WERI-Rb-1 (cell line): ENCODE measurements at regions not wholly inside any gene's neighbourhood (a gene's known extent, or its start where the extent isn't known, plus 50 kb on each side); places are given as distances from the start of the nearest gene placed in this dataset.

Experiments used
- DNase-seq: peaks from one replicate; pipeline ENCODE4 v3.0.0-alpha.2; 2020
- H3K27ac ChIP-seq: fragments of 250-450 bp; sonication (Bioruptor Pico); 2 replicates; pipeline ENCODE4 v1.5.1; 2020; ENCODE audit warnings: mild to moderate bottlenecking, moderate library complexity
- H3K27me3 ChIP-seq: fragments of 250-450 bp; sonication (Bioruptor Pico); 2 replicates; pipeline ENCODE4 v1.5.1; 2021; ENCODE audit warnings: mild to moderate bottlenecking, low read depth, moderate library complexity; ENCODE audit not compliant: insufficient read depth, severe bottlenecking
- H3K36me3 ChIP-seq: fragments of 250-450 bp; sonication (Bioruptor Pico); 2 replicates; pipeline ENCODE4 v1.5.1; 2020; ENCODE audit warnings: mild to moderate bottlenecking, moderate library complexity
- H3K4me3 ChIP-seq: 2 replicates; pipeline ENCODE4 v1.5.1; 2011; ENCODE audit warnings: low read depth, mild to moderate bottlenecking, control low read depth, low read length
- H3K9me3 ChIP-seq: fragments of 250-450 bp; sonication (Bioruptor Pico); 2 replicates; pipeline ENCODE4 v1.5.1; 2021; ENCODE audit warnings: mild to moderate bottlenecking, moderate library complexity; ENCODE audit not compliant: severe bottlenecking
- TF ChIP-seq, protein P1 (sequence below): IDR thresholded peaks from 2 replicates; pipeline ENCODE4 v1.5.1; 2011; ENCODE audit warnings: low read depth, mild to moderate bottlenecking, control low read depth, inconsistent platforms, low read length

DNA sequence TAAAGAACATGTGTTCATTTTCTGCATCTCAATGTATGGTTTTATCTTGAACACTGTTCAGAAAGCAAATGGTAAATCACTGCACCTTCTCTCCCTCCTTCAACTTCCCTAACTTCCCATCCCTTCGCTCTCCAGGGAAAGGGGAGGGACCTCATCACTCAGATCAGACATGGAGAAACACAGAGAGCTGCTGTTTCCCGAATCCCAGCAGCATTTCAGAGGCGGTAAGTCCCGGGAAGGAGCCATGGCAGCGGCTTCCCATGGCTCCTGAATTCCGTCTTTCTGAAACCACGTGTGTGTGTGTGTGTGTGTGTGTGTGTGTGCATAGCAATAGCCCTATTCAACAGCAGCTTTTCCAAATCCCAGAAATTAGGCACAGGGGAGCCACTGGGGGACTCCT is 125.4 kb upstream of the TMCC3 start:
- Histone ChIP-seq H3K27ac (no peak overlapping the region), H3K4me3 (no peak overlapping the region), H3K9me3 (peaks cover 3% of the 10 kb centered on the region), H3K27me3 (no peaks in the 10 kb centered on the region), H3K36me3 (no peaks in the 10 kb centered on the region)
- TF ChIP-seq, protein P1, sequence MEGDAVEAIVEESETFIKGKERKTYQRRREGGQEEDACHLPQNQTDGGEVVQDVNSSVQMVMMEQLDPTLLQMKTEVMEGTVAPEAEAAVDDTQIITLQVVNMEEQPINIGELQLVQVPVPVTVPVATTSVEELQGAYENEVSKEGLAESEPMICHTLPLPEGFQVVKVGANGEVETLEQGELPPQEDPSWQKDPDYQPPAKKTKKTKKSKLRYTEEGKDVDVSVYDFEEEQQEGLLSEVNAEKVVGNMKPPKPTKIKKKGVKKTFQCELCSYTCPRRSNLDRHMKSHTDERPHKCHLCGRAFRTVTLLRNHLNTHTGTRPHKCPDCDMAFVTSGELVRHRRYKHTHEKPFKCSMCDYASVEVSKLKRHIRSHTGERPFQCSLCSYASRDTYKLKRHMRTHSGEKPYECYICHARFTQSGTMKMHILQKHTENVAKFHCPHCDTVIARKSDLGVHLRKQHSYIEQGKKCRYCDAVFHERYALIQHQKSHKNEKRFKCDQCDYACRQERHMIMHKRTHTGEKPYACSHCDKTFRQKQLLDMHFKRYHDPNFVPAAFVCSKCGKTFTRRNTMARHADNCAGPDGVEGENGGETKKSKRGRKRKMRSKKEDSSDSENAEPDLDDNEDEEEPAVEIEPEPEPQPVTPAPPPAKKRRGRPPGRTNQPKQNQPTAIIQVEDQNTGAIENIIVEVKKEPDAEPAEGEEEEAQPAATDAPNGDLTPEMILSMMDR = no peak
- no peak for DNase-seq

DNA sequence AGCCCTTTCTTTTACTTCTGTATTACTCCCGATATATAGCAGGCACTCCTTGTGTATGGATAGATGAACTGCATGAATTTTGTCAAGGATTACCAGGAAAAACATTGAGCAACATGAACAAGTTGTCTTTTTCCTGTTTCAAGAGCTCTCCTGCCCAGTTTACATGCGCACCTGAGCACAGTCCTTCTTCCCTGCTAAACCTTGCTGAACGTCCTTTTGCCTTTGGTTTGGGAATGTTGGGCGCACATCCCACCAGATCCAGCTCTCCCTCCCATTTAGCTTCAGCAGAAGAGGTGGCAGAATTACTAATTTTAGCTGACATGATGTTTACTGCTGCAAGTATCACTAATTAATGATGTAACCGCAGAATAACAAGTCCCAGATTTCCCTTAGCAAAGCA is 121.4 kb upstream of the TMCC3 start:
- Histone ChIP-seq H3K4me3 (no peak overlapping the region), H3K27ac (no peak overlapping the region), H3K9me3 (peaks cover 3% of the 10 kb centered on the region), H3K27me3 (no peaks in the 10 kb centered on the region), H3K36me3 (no peaks in the 10 kb centered on the region)
- TF ChIP-seq, protein P1 = no peak
- no peak for DNase-seq

DNA sequence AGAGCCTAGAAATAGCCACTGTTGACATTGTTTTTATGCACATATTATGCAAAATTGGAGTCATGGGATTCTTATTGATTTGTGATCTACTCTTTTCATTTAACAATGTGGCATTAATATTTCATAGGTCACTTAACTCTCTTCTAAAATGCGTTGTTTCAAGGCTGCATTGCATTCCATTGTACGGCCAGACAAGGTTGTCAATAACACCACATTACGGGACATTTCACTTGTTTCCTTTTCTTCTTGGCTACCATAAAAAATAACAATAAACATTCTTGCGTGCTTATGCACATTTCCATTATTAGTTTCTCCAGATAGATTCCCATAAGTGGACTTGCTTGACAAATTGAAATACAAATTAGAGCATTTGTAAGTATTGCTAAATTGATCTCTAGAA is 120.8 kb upstream of the TMCC3 start:
- peaks cover 3% of the 10 kb centered on the region for H3K9me3 ChIP-seq
- H3K27ac ChIP-seq = no peak overlapping the region
- H3K4me3 ChIP-seq = no peak overlapping the region
- no peak for DNase-seq
- H3K36me3 ChIP-seq = no peaks in the 10 kb centered on the region
- no peaks in the 10 kb centered on the region for H3K27me3 ChIP-seq
- TF ChIP-seq, protein P1 = no peak

DNA sequence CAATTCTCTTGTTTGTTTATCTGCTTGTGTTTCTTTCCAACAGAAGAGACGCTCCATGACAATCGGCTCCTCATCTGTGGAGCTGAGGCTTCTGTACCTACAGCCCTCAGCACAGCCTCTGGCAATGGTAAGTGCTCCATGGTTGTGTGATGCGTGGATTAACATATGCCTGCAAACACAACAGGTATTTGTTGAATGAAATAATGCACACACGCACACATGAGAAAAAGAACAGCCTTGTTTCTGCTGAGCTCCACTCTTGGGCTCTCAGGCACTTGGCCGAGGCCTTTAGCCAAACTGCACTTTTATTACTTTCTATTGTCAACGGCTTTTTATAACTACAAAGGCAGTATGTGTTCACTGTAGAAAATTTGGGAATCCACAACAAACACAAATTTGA is 120.4 kb upstream of the TMCC3 start:
- H3K9me3 ChIP-seq = peaks cover 3% of the 10 kb centered on the region
- H3K27ac ChIP-seq = no peak overlapping the region
- H3K4me3 ChIP-seq = no peak overlapping the region
- H3K36me3 ChIP-seq = no peaks in the 10 kb centered on the region
- DNase-seq = no peak
- TF ChIP-seq, protein P1 = no peak
- no peaks in the 10 kb centered on the region for H3K27me3 ChIP-seq

DNA sequence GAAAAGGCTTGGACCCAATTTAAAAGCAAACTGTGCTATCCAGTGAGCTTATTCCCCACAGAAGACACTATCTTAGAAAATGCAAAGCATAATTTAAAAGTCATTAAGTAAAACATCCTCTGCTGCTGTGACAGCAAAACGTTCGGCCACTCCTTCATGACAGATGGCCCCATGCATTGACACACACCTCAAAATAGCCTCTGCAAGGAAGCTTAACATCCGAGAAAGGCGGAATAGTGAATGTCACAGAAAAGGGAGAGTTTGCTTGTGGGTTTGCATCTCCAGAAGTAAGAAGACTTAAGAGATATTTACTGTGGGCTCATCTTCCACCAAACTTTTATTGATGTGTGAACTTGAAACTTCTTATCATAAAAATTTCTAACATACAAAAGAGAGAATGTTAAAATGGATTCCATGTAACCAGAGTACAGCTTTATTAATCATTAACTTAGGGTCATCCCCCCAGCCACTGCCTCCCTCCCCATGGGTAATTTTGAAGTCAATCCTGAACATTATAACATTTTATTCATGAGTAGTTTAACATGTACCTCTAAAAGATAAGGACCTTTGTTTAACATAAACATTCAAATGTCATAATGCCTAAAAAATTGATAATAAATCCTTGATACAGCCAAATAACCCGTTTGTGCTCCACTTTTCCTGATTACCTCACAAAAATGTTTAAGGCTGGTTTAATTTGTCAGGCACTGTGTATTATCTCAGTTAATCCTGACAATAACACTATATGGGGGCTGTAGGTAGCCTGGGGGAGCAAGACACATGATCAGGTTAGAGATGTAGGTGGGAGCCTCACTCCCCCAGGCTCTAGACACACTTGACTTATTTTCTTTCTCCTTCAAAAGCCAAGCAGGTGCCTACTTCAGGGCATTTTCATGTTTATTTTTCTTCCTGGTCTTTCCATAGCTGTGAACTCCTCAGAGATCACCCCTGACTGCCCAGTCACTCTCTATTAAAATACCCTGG is 119.7 kb upstream of the TMCC3 start:
- Histone ChIP-seq H3K4me3 (no peak overlapping the region), H3K9me3 (peaks cover 3% of the 10 kb centered on the region), H3K36me3 (no peaks in the 10 kb centered on the region), H3K27ac (peak overlapping the region; percentile 14; the same call in 1 of the 2 replicates), H3K27me3 (no peaks in the 10 kb centered on the region)
- DNase-seq = peak; percentile 37
- TF ChIP-seq, protein P1 = no peak
